OCI-LY7 (cell line): ENCODE measurements at regions not wholly inside any gene's neighbourhood (a gene's known extent, or its start where the extent isn't known, plus 50 kb on each side); places are given as distances from the start of the nearest gene placed in this dataset.
"Not testable (repeated sequence)": the region's sequence is repeated elsewhere in the genome, so short reads cannot be mapped to it uniquely, and the experiment has no call there.

Source experiments
- BruUV-seq: library from RNA; stranded (reverse); fragments of 400-500 nt; replicated peaks from 2 replicates; lab custom pipeline; 2021; lab: Mats Ljungman, UMichigan
- CTCF ChIA-PET: fragments of 300-600 bp; sonication (Branson Sonifier 250); formaldehyde crosslinking; loops from one replicate; lab custom pipeline; 2022; ENCODE audit warnings: antibody characterized with exemption; ENCODE audit not compliant: unreplicated experiment; lab: Charles Lee
- POLR2A ChIA-PET: fragments of 300-600 bp; sonication (Branson Sonifier 250); formaldehyde crosslinking; loops from one replicate; lab custom pipeline; 2022; ENCODE audit warnings: antibody characterized with exemption; lab: Charles Lee
- DNase-seq: peaks from one replicate; pipeline ENCODE4 v3.0.0-alpha.2; 2015; ENCODE audit warnings: low spot score
- H2AFZ ChIP-seq: fragments of 200-600 bp; sonication (generic), shearing (Covaris generic); 2 replicates; pipeline ENCODE4 v1.6.1; 2014; ENCODE audit warnings: mild to moderate bottlenecking, antibody characterized with exemption, low read length, moderate library complexity
- H3K27ac ChIP-seq: fragments of 200-600 bp; sonication (generic); 2 replicates; pipeline ENCODE4 v1.5.1; 2014; ENCODE audit warnings: mixed run types, low read depth, mild to moderate bottlenecking, moderate library complexity, low read length, inconsistent platforms; ENCODE audit not compliant: poor library complexity, severe bottlenecking
- H3K36me3 ChIP-seq: fragments of 200-600 bp; sonication (generic); 2 replicates; pipeline ENCODE4 v1.6.1; 2014; ENCODE audit warnings: mild to moderate bottlenecking, antibody characterized with exemption, low read length, moderate library complexity, mixed read lengths; ENCODE audit not compliant: insufficient read depth
- H3K4me1 ChIP-seq: fragments of 200-600 bp; sonication (generic); 2 replicates; pipeline ENCODE4 v1.5.1; 2014; ENCODE audit warnings: mild to moderate bottlenecking, low read length; ENCODE audit not compliant: insufficient read depth, poor library complexity, severe bottlenecking
- H3K4me2 ChIP-seq: fragments of 200-600 bp; sonication (generic); 2 replicates; pipeline ENCODE4 v1.6.1; 2014; ENCODE audit warnings: mild to moderate bottlenecking, low read length
- H3K4me3 ChIP-seq: fragments of 200-600 bp; sonication (generic); 2 replicates; pipeline ENCODE4 v1.5.1; 2014; ENCODE audit warnings: mild to moderate bottlenecking, low read depth, low read length; ENCODE audit not compliant: poor library complexity, severe bottlenecking
- H3K79me2 ChIP-seq: fragments of 200-600 bp; sonication (generic); 2 replicates; pipeline ENCODE4 v1.6.1; 2016; ENCODE audit warnings: low read depth, mild to moderate bottlenecking, low read length, moderate library complexity, mixed read lengths; ENCODE audit not compliant: insufficient read depth
- H3K9me2 ChIP-seq: fragments of 200-600 bp; sonication (generic); 2 replicates; pipeline ENCODE4 v1.6.1; 2016; ENCODE audit warnings: mild to moderate bottlenecking, low read length, mixed read lengths; ENCODE audit not compliant: insufficient read depth
- H3K9me3 ChIP-seq: fragments of 200-600 bp; sonication (generic); 2 replicates; pipeline ENCODE4 v1.6.1; 2014; ENCODE audit warnings: mild to moderate bottlenecking, mixed run types, low read length, mixed read lengths
- H4K20me1 ChIP-seq: fragments of 200-600 bp; sonication (generic); 2 replicates; pipeline ENCODE4 v1.6.1; 2014; ENCODE audit warnings: mild to moderate bottlenecking, antibody characterized with exemption, low read length, moderate library complexity, mixed read lengths; ENCODE audit not compliant: insufficient read depth
- EZH2phosphoT487 ChIP-seq: fragments of 200-600 bp; sonication (generic); IDR thresholded peaks from 2 replicates; pipeline ENCODE4 v1.6.1; 2018; ENCODE audit warnings: low read depth, borderline replicate concordance, mild to moderate bottlenecking, mixed run types, antibody characterized with exemption, low read length, moderate library complexity, mixed read lengths
- intact Hi-C: fragments of 100-400 bp; cut with micrococcal nuclease; formaldehyde crosslinking; loops from one replicate; pipeline ENCODE4 v1.10.0; 2022; ENCODE audit not compliant: unreplicated experiment
- TF ChIP-seq, protein P1 (sequence below): fragments of 200-600 bp; sonication (generic); conservative IDR thresholded peaks from 2 replicates; pipeline ENCODE4 v1.5.1; 2014; ENCODE audit warnings: mild to moderate bottlenecking, antibody characterized with exemption, low read length, moderate library complexity, mixed read lengths

DNA sequence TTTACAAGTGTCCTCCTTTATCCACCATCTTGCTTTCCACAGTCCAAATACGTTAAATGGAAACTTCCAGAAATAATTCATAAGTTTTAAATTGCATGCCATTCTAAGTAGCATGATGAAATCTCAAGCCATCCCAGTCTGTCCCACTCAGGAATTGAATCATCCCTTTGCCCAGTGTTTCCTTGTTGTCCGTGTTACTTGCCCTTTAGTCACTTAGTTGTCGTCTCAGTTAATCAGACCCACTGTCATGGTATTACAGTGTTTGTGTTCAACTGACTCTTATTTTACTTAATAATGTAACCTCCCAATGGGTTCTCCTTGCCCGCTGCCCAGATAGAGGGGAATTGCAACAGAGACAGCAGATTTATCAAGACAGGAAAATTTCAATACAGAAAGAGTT, 77.6 kb upstream of the NDN start:
- BruUV-seq = no TSS peak
- Histone ChIP-seq H4K20me1 (no peaks in the 10 kb centered on the region), H3K9me3 (no peaks in the 10 kb centered on the region), H3K4me2 (no peak overlapping the region), H3K79me2 (no peaks in the 10 kb centered on the region), H3K36me3 (no peaks in the 10 kb centered on the region), H3K4me1 (no peaks in the 10 kb centered on the region), H3K27ac (no peak overlapping the region), H3K4me3 (no peak overlapping the region), H3K9me2 (no peaks in the 10 kb centered on the region), H2AFZ (no peak overlapping the region)
- ChIA-PET POLR2A (no interaction called here), CTCF (no interaction called here)
- intact Hi-C loops = no loop called here
- TF ChIP-seq, protein P1, sequence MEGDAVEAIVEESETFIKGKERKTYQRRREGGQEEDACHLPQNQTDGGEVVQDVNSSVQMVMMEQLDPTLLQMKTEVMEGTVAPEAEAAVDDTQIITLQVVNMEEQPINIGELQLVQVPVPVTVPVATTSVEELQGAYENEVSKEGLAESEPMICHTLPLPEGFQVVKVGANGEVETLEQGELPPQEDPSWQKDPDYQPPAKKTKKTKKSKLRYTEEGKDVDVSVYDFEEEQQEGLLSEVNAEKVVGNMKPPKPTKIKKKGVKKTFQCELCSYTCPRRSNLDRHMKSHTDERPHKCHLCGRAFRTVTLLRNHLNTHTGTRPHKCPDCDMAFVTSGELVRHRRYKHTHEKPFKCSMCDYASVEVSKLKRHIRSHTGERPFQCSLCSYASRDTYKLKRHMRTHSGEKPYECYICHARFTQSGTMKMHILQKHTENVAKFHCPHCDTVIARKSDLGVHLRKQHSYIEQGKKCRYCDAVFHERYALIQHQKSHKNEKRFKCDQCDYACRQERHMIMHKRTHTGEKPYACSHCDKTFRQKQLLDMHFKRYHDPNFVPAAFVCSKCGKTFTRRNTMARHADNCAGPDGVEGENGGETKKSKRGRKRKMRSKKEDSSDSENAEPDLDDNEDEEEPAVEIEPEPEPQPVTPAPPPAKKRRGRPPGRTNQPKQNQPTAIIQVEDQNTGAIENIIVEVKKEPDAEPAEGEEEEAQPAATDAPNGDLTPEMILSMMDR = no peak
- no peak for TF ChIP-seq EZH2phosphoT487
- DNase-seq = no peak

- H3K79me2 ChIP-seq, DNase-seq, H4K20me1 ChIP-seq, BruUV-seq, H2AFZ ChIP-seq, H3K4me2 ChIP-seq, POLR2A ChIA-PET, H3K4me1 ChIP-seq, H3K36me3 ChIP-seq, intact Hi-C loops, H3K27ac ChIP-seq, H3K9me3 ChIP-seq, CTCF ChIA-PET, H3K9me2 ChIP-seq, H3K4me3 ChIP-seq: not testable (repeated sequence)
These were observed 79.7 kb upstream of the NDN start for GRCh38 chr15:23766779-23767178.

DNA sequence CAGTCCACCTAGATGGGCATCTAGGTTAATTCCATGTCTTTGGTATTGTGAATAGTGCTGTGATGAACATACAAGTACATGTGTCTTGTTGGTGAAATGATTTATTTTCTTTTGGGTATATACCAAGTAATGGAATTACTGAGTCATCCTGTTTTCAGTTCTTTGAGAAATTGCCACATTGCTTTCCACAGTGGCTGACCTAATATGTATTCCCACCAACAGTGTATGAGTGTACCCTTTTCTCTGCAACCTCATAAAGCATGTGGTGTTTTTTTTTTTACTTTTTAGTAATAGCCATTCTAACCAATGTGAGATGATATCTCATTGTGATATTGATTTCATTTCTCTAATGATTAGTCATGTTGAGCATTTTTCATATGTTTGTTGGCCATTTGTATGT, 86.0 kb upstream of the NDN start:
- no peaks in the 10 kb centered on the region for H3K36me3 ChIP-seq
- no peaks in the 10 kb centered on the region for H3K9me3 ChIP-seq
- no peak overlapping the region for H3K4me3 ChIP-seq
- H3K9me2 ChIP-seq = no peaks in the 10 kb centered on the region
- no peak overlapping the region for H3K4me2 ChIP-seq
- DNase-seq = no peak
- no peaks in the 10 kb centered on the region for H3K4me1 ChIP-seq
- POLR2A ChIA-PET = no interaction called here
- TF ChIP-seq, protein P1 = no peak
- no peak for TF ChIP-seq EZH2phosphoT487
- H3K79me2 ChIP-seq = no peaks in the 10 kb centered on the region
- intact Hi-C loops = no loop called here
- H4K20me1 ChIP-seq = no peaks in the 10 kb centered on the region
- CTCF ChIA-PET = no interaction called here
- H2AFZ ChIP-seq = no peak overlapping the region
- BruUV-seq = no TSS peak
- no peak overlapping the region for H3K27ac ChIP-seq
